H1 (cell line): ENCODE measurements at regions not wholly inside any gene's neighbourhood (a gene's known extent, or its start where the extent isn't known, plus 50 kb on each side); places are given as distances from the start of the nearest gene placed in this dataset.

ENCODE experiments used
- CTCF ChIA-PET: fragments of 300-600 bp; sonication (Branson Sonifier 250); formaldehyde crosslinking; loops from one replicate; lab custom pipeline; 2021; ENCODE audit not compliant: partially characterized antibody; lab: Charles Lee
- POLR2A ChIA-PET: fragments of 300-600 bp; sonication (Branson Sonifier 250); formaldehyde crosslinking; loops from one replicate; lab custom pipeline; 2021; ENCODE audit warnings: inconsistent platforms; ENCODE audit not compliant: partially characterized antibody; lab: Charles Lee
- DNase-seq, 2 experiments: peaks; one replicate each; pipeline versions ENCODE4 v3.0.0 to v3.0.0-alpha.2; 2010 to 2022; ENCODE audit warnings: low spot score in 2 of 2, low read depth in 1 of 2, mixed read lengths in 1 of 2
- FAIRE-seq: peaks from 2 replicates; lab custom pipeline; 2011; peaks lifted over from hg19 to GRCh38; lab: Jason Lieb, UNC
- H2AFZ ChIP-seq: 2 replicates; pipeline ENCODE4 v1.8.1; 2012; ENCODE audit warnings: low read length, inconsistent platforms
- H2AK5ac ChIP-seq: 2 replicates; pipeline ENCODE4 v1.6.1; 2013; ENCODE audit warnings: low read depth, low read length
- H2BK120ac ChIP-seq: replicated peaks from 2 replicates; pipeline ENCODE3; 2013; ENCODE audit warnings: low read depth, low read length, inconsistent platforms
- H2BK12ac ChIP-seq: 2 replicates; pipeline ENCODE4 v1.6.1; 2013; ENCODE audit warnings: low read depth, low read length
- H2BK15ac ChIP-seq: 2 replicates; pipeline ENCODE4 v1.6.1; 2013; ENCODE audit warnings: low read length
- H2BK20ac ChIP-seq: 2 replicates; pipeline ENCODE4 v1.6.1; 2013; ENCODE audit warnings: low read length
- H2BK5ac ChIP-seq: 2 replicates; pipeline ENCODE4 v1.6.1; 2013; ENCODE audit warnings: low read depth, low read length
- H3K14ac ChIP-seq: 2 replicates; pipeline ENCODE4 v1.6.1; 2013; ENCODE audit warnings: inconsistent platforms; ENCODE audit not compliant: insufficient read length
- H3K18ac ChIP-seq: 2 replicates; pipeline ENCODE4 v1.6.1; 2013; ENCODE audit warnings: low read length; ENCODE audit errors: extremely low read depth
- H3K23ac ChIP-seq: 2 replicates; pipeline ENCODE4 v1.6.1; 2013; ENCODE audit warnings: inconsistent platforms; ENCODE audit not compliant: insufficient read length
- H3K23me2 ChIP-seq: 2 replicates; pipeline ENCODE4 v1.6.1; 2013; ENCODE audit warnings: low read depth, low read length
- H3K27ac ChIP-seq: 2 replicates; pipeline ENCODE4 v1.6.1; 2011; ENCODE audit warnings: low read depth, low read length, inconsistent platforms
- H3K27me3 ChIP-seq, 4 experiments: replicated peaks in 1 of 4; 1 replicate in 1 of 4; 2 replicates in 3 of 4; pipeline versions ENCODE4 v1.6.1 to v1.8.1; 2011 to 2013; ENCODE audit warnings: low read length in 3 of 4, mild to moderate bottlenecking in 3 of 4, inconsistent platforms in 2 of 4, mixed read lengths in 2 of 4, moderate library complexity in 1 of 4; ENCODE audit not compliant: control insufficient read depth in 3 of 4, insufficient read depth in 3 of 4; ENCODE audit errors: extremely low read depth in 1 of 4
- H3K36me3 ChIP-seq, 4 experiments: 2 replicates each; pipeline versions ENCODE4 v1.6.1 to v1.8.1; 2011 to 2013; ENCODE audit warnings: mild to moderate bottlenecking in 4 of 4, low read length in 3 of 4, moderate library complexity in 2 of 4, control low read depth in 1 of 4, inconsistent platforms in 1 of 4; ENCODE audit not compliant: insufficient read depth in 4 of 4, control insufficient read depth in 2 of 4
- H3K4ac ChIP-seq: replicated peaks from 2 replicates; pipeline ENCODE3; 2013; ENCODE audit warnings: low read length, low read depth, mixed read lengths, inconsistent platforms; ENCODE audit not compliant: insufficient read length
- H3K4me1 ChIP-seq, 4 experiments: replicated peaks in 1 of 4; 1 replicate in 1 of 4; 2 replicates in 3 of 4; pipeline versions ENCODE4 v1.6.1 to v1.8.1; 2011 to 2013; ENCODE audit warnings: low read length in 3 of 4, inconsistent platforms in 2 of 4, mixed read lengths in 1 of 4; ENCODE audit not compliant: insufficient read depth in 4 of 4, control insufficient read depth in 3 of 4
- H3K4me2 ChIP-seq, 2 experiments: 2 replicates each; pipeline versions ENCODE4 v1.6.1 to v1.8.1; 2011 to 2013; ENCODE audit warnings: low read depth in 2 of 2, low read length in 2 of 2, control low read depth in 1 of 2, inconsistent platforms in 1 of 2, mild to moderate bottlenecking in 1 of 2; ENCODE audit not compliant: insufficient read depth in 1 of 2
- H3K4me3 ChIP-seq, 4 experiments: fragments of 200-600, 300-600 bp in 1 of 4; sonication (generic), shearing (Covaris generic), sonication (Bioruptor Twin) in 1 of 4; 2 replicates each; pipeline versions ENCODE4 v1.5.1 to v1.8.1; 2011 to 2016; ENCODE audit warnings: low read length in 4 of 4, low read depth in 3 of 4, control low read depth in 2 of 4, inconsistent platforms in 2 of 4, mild to moderate bottlenecking in 2 of 4, mixed read lengths in 1 of 4, moderate library complexity in 1 of 4; ENCODE audit not compliant: insufficient read depth in 2 of 4; ENCODE audit errors: extremely low read depth in 1 of 4
- H3K56ac ChIP-seq: replicated peaks from 2 replicates; pipeline ENCODE3; 2013; ENCODE audit warnings: low read depth, mild to moderate bottlenecking, mixed read lengths, low read length, inconsistent platforms; ENCODE audit not compliant: insufficient read length
- H3K79me1 ChIP-seq: 2 replicates; pipeline ENCODE4 v1.6.1; 2013; ENCODE audit warnings: low read depth, low read length, control low read depth
- H3K79me2 ChIP-seq, 2 experiments: 2 replicates each; pipeline versions ENCODE4 v1.6.1 to v1.8.1; 2012 to 2013; ENCODE audit warnings: low read length in 2 of 2, mild to moderate bottlenecking in 2 of 2, inconsistent platforms in 1 of 2; ENCODE audit not compliant: insufficient read depth in 2 of 2, control insufficient read depth in 1 of 2
- H3K9ac ChIP-seq, 4 experiments: replicated peaks in 1 of 4; 1 replicate in 1 of 4; 2 replicates in 3 of 4; pipeline versions ENCODE4 v1.6.1 to v1.8.1; 2011 to 2013; ENCODE audit warnings: low read depth in 3 of 4, low read length in 3 of 4, control low read depth in 2 of 4, mild to moderate bottlenecking in 2 of 4, moderate library complexity in 2 of 4, inconsistent platforms in 1 of 4; ENCODE audit errors: extremely low read depth in 1 of 4
- H3K9me3 ChIP-seq, 2 experiments: 2 replicates each; pipeline versions ENCODE4 v1.6.1 to v1.8.1; 2012 to 2013; ENCODE audit warnings: mild to moderate bottlenecking in 2 of 2, moderate library complexity in 2 of 2, control low read depth in 1 of 2, inconsistent platforms in 1 of 2, low read depth in 1 of 2, low read length in 1 of 2, mixed read lengths in 1 of 2; ENCODE audit not compliant: insufficient read depth in 2 of 2
- H4K20me1 ChIP-seq, 2 experiments: replicated peaks in 1 of 2; 2 replicates each; pipeline versions ENCODE3 to v1.8.1; 2011 to 2013; ENCODE audit warnings: inconsistent platforms in 2 of 2, low read length in 2 of 2, mild to moderate bottlenecking in 1 of 2; ENCODE audit not compliant: insufficient read depth in 2 of 2, control insufficient read depth in 1 of 2
- H4K5ac ChIP-seq: 2 replicates; pipeline ENCODE4 v1.6.1; 2013; ENCODE audit warnings: low read length, low read depth, mixed read lengths, inconsistent platforms; ENCODE audit not compliant: insufficient read length
- H4K8ac ChIP-seq: 2 replicates; pipeline ENCODE4 v1.8.0; 2013; ENCODE audit warnings: mild to moderate bottlenecking, moderate library complexity, low read length, inconsistent platforms; ENCODE audit not compliant: insufficient read depth; ENCODE audit errors: extremely low read depth
- H4K91ac ChIP-seq: replicated peaks from 2 replicates; pipeline ENCODE3; 2013; ENCODE audit warnings: low read length, mixed read lengths, inconsistent platforms; ENCODE audit not compliant: insufficient read length
- BACH1 ChIP-seq: IDR thresholded peaks from 2 replicates; pipeline ENCODE4 v1.6.1; 2012; ENCODE audit warnings: low read length, improper control_type of control experiment
- CBX8 ChIP-seq: fragments of 300-800, 300-1000 bp; sonication (generic); IDR thresholded peaks from 2 replicates; pipeline ENCODE4 v1.7.1; 2016; ENCODE audit warnings: low read depth, low read length, borderline replicate concordance
- EZH2 ChIP-seq: fragments of 200-600 bp; sonication (generic); IDR thresholded peaks from 2 replicates; pipeline ENCODE4 v1.7.1; 2012; ENCODE audit warnings: low read depth, mild to moderate bottlenecking, moderate library complexity, low read length, inconsistent platforms; ENCODE audit not compliant: severe bottlenecking
- GABPA ChIP-seq: IDR thresholded peaks from 2 replicates; pipeline ENCODE4 v1.6.1; 2011; ENCODE audit warnings: mild to moderate bottlenecking, low read length, moderate library complexity, borderline replicate concordance; ENCODE audit not compliant: insufficient read depth
- NANOG ChIP-seq: IDR thresholded peaks from 2 replicates; pipeline ENCODE4 v1.6.1; 2011; ENCODE audit warnings: low read length, low read depth, mild to moderate bottlenecking, inconsistent platforms; ENCODE audit not compliant: insufficient read depth, poor library complexity, severe bottlenecking
- PHF8 ChIP-seq: fragments of 200-600 bp; sonication (generic); conservative IDR thresholded peaks from 2 replicates; pipeline ENCODE4 v1.7.1; 2012; ENCODE audit warnings: low read depth, mild to moderate bottlenecking, inconsistent platforms, low read length, moderate library complexity
- RBBP5 ChIP-seq: IDR thresholded peaks from 2 replicates; pipeline ENCODE4 v1.7.1; 2012; ENCODE audit warnings: low read depth, mild to moderate bottlenecking, inconsistent platforms, low read length, moderate library complexity, borderline replicate concordance
- SIX5 ChIP-seq: IDR thresholded peaks from 2 replicates; pipeline ENCODE4 v1.6.1; 2011; ENCODE audit warnings: mild to moderate bottlenecking, low read depth, low read length
- SP1 ChIP-seq: IDR thresholded peaks from 2 replicates; pipeline ENCODE4 v1.6.1; 2011; ENCODE audit warnings: low read depth, low read length
- SP4 ChIP-seq: IDR thresholded peaks from 2 replicates; pipeline ENCODE4 v1.6.1; 2012; ENCODE audit warnings: low read length, inconsistent platforms
- YY1 ChIP-seq: IDR thresholded peaks from 2 replicates; pipeline ENCODE4 v1.6.1; 2011; ENCODE audit warnings: low read depth, mild to moderate bottlenecking, low read length
- WGBS, 2 experiments: shearing (Covaris generic) in 1 of 2; methylation state at CpG; one replicate each; pipeline versions ENCODE4 v1.1.6 to v1.1.7; 2013 to 2015; ENCODE audit warnings: low lambda C conversion rate in 2 of 2, mixed read lengths in 2 of 2, inconsistent platforms in 1 of 2, low coverage in 1 of 2, missing lambda C conversion rate in 1 of 2; ENCODE audit not compliant: insufficient replicate concordance in 2 of 2, insufficient coverage in 1 of 2, insufficient read length in 1 of 2; ENCODE audit errors: extremely low coverage in 1 of 2, missing lambda C conversion rate in 1 of 2; 5-methylcytosine and 5-hydroxymethylcytosine counted together
- TF ChIP-seq, protein P1 (sequence below): IDR thresholded peaks from 2 replicates; pipeline ENCODE4 v1.6.1; 2012; ENCODE audit warnings: inconsistent platforms
- TF ChIP-seq, protein P2 (sequence below): IDR thresholded peaks from 2 replicates; pipeline ENCODE4 v1.6.1; 2012; ENCODE audit warnings: low read length, inconsistent platforms

DNA sequence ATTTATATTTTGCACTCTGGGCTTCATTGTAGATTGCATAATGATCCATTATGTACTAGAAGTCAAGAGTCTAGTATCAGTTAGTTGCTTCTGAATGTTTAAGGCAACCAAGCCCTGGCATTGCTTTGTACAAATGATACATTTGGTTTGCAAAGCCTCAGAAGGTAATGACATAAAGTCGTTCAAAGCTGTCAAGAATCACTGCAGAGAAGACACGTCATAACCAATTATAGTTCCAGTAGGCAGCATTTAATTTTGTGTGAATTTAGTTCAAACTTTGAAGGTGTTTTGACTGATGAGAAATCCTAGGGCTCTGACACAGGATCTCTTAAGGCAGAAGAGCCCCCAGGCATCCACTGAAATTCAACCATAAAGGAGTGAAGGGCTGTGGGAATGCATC is 163.0 kb upstream of the KRR1 start:
- CTCF ChIA-PET = no interaction called here
- Histone ChIP-seq H3K18ac (no peak overlapping the region), H2BK5ac (no peak overlapping the region), H3K23ac (no peak overlapping the region), H2AFZ (no peak overlapping the region), H4K20me1 (no peaks in the 10 kb centered on the region), H3K56ac (no peak overlapping the region), H4K8ac (no peak overlapping the region), H3K23me2 (no peaks in the 10 kb centered on the region), H2BK12ac (no peak overlapping the region), H2BK120ac (no peak overlapping the region), H3K4me3 (no peak overlapping the region), H3K27ac (no peak overlapping the region), H3K14ac (no peak overlapping the region), H3K79me1 (no peaks in the 10 kb centered on the region), H2AK5ac (no peak overlapping the region), H3K79me2 (no peaks in the 10 kb centered on the region), H3K4me2 (no peak overlapping the region), H3K4ac (no peak overlapping the region), H4K91ac (no peak overlapping the region), H2BK20ac (no peak overlapping the region), H4K5ac (no peak overlapping the region), H2BK15ac (no peak overlapping the region), H3K9me3 (no peaks in the 10 kb centered on the region), H3K4me1 (no peaks in the 10 kb centered on the region), H3K9ac (no peak overlapping the region), H3K27me3 (no peaks in the 10 kb centered on the region), H3K36me3 (no peaks in the 10 kb centered on the region)
- 71% methylated on average over 2 of the region's 2 CpGs; no CpG with 5 or more reads in 1 of the 2 experiments for WGBS, 2 experiments
- POLR2A ChIA-PET = no interaction called here
- no peak for DNase-seq
- FAIRE-seq = no peak
- no peak for TF ChIP-seq YY1
- TF ChIP-seq RBBP5 = no peak
- TF ChIP-seq NANOG = no peak
- TF ChIP-seq EZH2 = no peak
- TF ChIP-seq CBX8 = no peak
- no peak for TF ChIP-seq SIX5
- TF ChIP-seq, protein P1, sequence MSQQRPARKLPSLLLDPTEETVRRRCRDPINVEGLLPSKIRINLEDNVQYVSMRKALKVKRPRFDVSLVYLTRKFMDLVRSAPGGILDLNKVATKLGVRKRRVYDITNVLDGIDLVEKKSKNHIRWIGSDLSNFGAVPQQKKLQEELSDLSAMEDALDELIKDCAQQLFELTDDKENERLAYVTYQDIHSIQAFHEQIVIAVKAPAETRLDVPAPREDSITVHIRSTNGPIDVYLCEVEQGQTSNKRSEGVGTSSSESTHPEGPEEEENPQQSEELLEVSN = no peak
- no peak for TF ChIP-seq BACH1
- TF ChIP-seq SP4 = no peak
- no peak for TF ChIP-seq PHF8
- TF ChIP-seq GABPA = no peak
- TF ChIP-seq, protein P2, sequence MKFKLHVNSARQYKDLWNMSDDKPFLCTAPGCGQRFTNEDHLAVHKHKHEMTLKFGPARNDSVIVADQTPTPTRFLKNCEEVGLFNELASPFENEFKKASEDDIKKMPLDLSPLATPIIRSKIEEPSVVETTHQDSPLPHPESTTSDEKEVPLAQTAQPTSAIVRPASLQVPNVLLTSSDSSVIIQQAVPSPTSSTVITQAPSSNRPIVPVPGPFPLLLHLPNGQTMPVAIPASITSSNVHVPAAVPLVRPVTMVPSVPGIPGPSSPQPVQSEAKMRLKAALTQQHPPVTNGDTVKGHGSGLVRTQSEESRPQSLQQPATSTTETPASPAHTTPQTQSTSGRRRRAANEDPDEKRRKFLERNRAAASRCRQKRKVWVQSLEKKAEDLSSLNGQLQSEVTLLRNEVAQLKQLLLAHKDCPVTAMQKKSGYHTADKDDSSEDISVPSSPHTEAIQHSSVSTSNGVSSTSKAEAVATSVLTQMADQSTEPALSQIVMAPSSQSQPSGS = no peak
- no peak for TF ChIP-seq SP1
